Endothelial cell of umbilical vein (primary cell): ENCODE measurements at regions not wholly inside any gene's neighbourhood (a gene's known extent, or its start where the extent isn't known, plus 50 kb on each side); places are given as distances from the start of the nearest gene placed in this dataset.

Experiments used
- BruUV-seq: library from RNA; stranded (reverse); fragments of 400-500 nt; replicated peaks from 2 replicates; lab custom pipeline; 2021; lab: Mats Ljungman, UMichigan
- CTCF ChIA-PET: fragments of 300-600, 350-600 bp; sonication (Branson Sonifier 250); formaldehyde crosslinking; loops from one replicate; lab custom pipeline; 2021; ENCODE audit warnings: antibody characterized with exemption, inconsistent platforms; lab: Charles Lee
- POLR2A ChIA-PET: fragments of 300-600, 350-600 bp; sonication (Branson Sonifier 250); formaldehyde crosslinking; loops from one replicate; lab custom pipeline; 2021; ENCODE audit warnings: antibody characterized with exemption, inconsistent platforms; lab: Charles Lee
- DNase-seq: peaks from one replicate; pipeline ENCODE4 v3.0.0-alpha.2; 2011; ENCODE audit warnings: low read depth, low spot score
- FAIRE-seq: peaks from 2 replicates; lab custom pipeline; 2011; peaks lifted over from hg19 to GRCh38; lab: Jason Lieb, UNC
- H2AFZ ChIP-seq: 2 replicates; pipeline ENCODE4 v1.6.0; 2012; ENCODE audit warnings: low read depth, low read length, control low read depth, inconsistent platforms
- H3K27ac ChIP-seq: 2 replicates; pipeline ENCODE4 v1.5.1; 2011; ENCODE audit warnings: low read depth, mild to moderate bottlenecking, control low read depth, low read length, moderate library complexity; ENCODE audit not compliant: insufficient read depth
- H3K27me3 ChIP-seq, 2 experiments: 2 replicates each; pipeline versions ENCODE4 v1.6.0 to v1.6.1; 2011; ENCODE audit warnings: low read length in 2 of 2, mixed read lengths in 1 of 2; ENCODE audit not compliant: control insufficient read depth in 2 of 2, insufficient read depth in 2 of 2
- H3K36me3 ChIP-seq, 2 experiments: 2 replicates in 1 of 2; 3 replicates in 1 of 2; pipeline ENCODE4 v1.5.1; 2011; ENCODE audit warnings: low read length in 2 of 2, mild to moderate bottlenecking in 1 of 2, moderate library complexity in 1 of 2; ENCODE audit not compliant: control insufficient read depth in 2 of 2, insufficient read depth in 2 of 2; ENCODE audit errors: extremely low read depth in 1 of 2
- H3K4me1 ChIP-seq: 3 replicates; pipeline ENCODE4 v1.5.1; 2011; ENCODE audit warnings: mild to moderate bottlenecking, low read length; ENCODE audit not compliant: control insufficient read depth, insufficient read depth; ENCODE audit errors: extremely low read depth
- H3K4me2 ChIP-seq: 2 replicates; pipeline ENCODE4 v1.6.1; 2011; ENCODE audit warnings: low read length, control low read depth, mixed read lengths; ENCODE audit not compliant: insufficient read depth
- H3K4me3 ChIP-seq, 3 experiments: fragments of 200-600 bp in 1 of 3; sonication (generic), shearing (Covaris generic) in 1 of 3; replicated peaks in 1 of 3; 2 replicates each; pipeline ENCODE4 v1.5.1; 2011 to 2016; ENCODE audit warnings: control low read depth in 3 of 3, low read length in 3 of 3, mild to moderate bottlenecking in 2 of 3, inconsistent platforms in 1 of 3, low read depth in 1 of 3, moderate library complexity in 1 of 3; ENCODE audit not compliant: insufficient read depth in 1 of 3
- H3K79me2 ChIP-seq: 2 replicates; pipeline ENCODE4 v1.6.0; 2012; ENCODE audit warnings: low read length, inconsistent platforms; ENCODE audit not compliant: control insufficient read depth, insufficient read depth
- H3K9ac ChIP-seq: replicated peaks from 2 replicates; pipeline ENCODE3; 2011; ENCODE audit warnings: low read length, control low read depth; ENCODE audit not compliant: insufficient read depth; ENCODE audit errors: extremely low read depth
- H3K9me1 ChIP-seq: replicated peaks from 3 replicates; pipeline ENCODE4 v1.6.0; 2011; ENCODE audit warnings: mild to moderate bottlenecking, low read length; ENCODE audit not compliant: control insufficient read depth, insufficient read depth; ENCODE audit errors: extremely low read depth
- H3K9me3 ChIP-seq: replicated peaks from 2 replicates; pipeline ENCODE4 v1.5.1; 2012; ENCODE audit warnings: low read length, inconsistent platforms; ENCODE audit not compliant: control insufficient read depth, insufficient read depth
- H4K20me1 ChIP-seq: replicated peaks from 2 replicates; pipeline ENCODE3; 2011; ENCODE audit warnings: mild to moderate bottlenecking, low read length; ENCODE audit not compliant: control insufficient read depth, insufficient read depth; ENCODE audit errors: extremely low read depth
- CTCF ChIP-seq, 2 donors: IDR thresholded peaks; 1 replicate in 1 of 2; 2 replicates in 1 of 2; pipeline ENCODE4 v1.5.1; 2011; ENCODE audit warnings: low read length in 2 of 2, mild to moderate bottlenecking in 2 of 2, moderate library complexity in 2 of 2, control low read depth in 1 of 2, inconsistent platforms in 1 of 2, low read depth in 1 of 2; ENCODE audit not compliant: insufficient read depth in 1 of 2; ENCODE audit errors: extremely low read depth in 1 of 2
- EZH2 ChIP-seq: IDR thresholded peaks from 2 replicates; pipeline ENCODE4 v1.6.1; 2012; ENCODE audit warnings: borderline replicate concordance, low read depth, mild to moderate bottlenecking, moderate library complexity, low read length, inconsistent platforms; ENCODE audit not compliant: severe bottlenecking
- FOS ChIP-seq: IDR thresholded peaks from 2 replicates; pipeline ENCODE4 v1.6.1; 2011; ENCODE audit warnings: mild to moderate bottlenecking, low read length, moderate library complexity, borderline replicate concordance; ENCODE audit not compliant: insufficient read depth
- GATA2 ChIP-seq: IDR thresholded peaks from 2 replicates; pipeline ENCODE4 v1.7.0; 2011; ENCODE audit warnings: low read depth, mild to moderate bottlenecking, moderate library complexity, mixed read lengths, low read length; ENCODE audit not compliant: insufficient read length, insufficient read depth
- JUN ChIP-seq: IDR thresholded peaks from 2 replicates; pipeline ENCODE4 v1.6.1; 2011; ENCODE audit warnings: borderline replicate concordance, low read depth; ENCODE audit not compliant: insufficient read length, insufficient read depth
- MAX ChIP-seq: IDR thresholded peaks from 2 replicates; pipeline ENCODE4 v1.6.1; 2011; ENCODE audit not compliant: insufficient read depth, insufficient read length
- MYC ChIP-seq: IDR thresholded peaks from one replicate; pipeline ENCODE4 v1.6.1; 2011; ENCODE audit warnings: mild to moderate bottlenecking, low read depth, low read length
- POLR2A ChIP-seq: IDR thresholded peaks from 2 replicates; pipeline ENCODE4 v1.6.1; 2012; ENCODE audit warnings: low read depth, mild to moderate bottlenecking, control low read depth, low read length
- POLR2AphosphoS5 ChIP-seq: IDR thresholded peaks from 2 replicates; pipeline ENCODE4 v1.6.1; 2012; ENCODE audit warnings: low read depth, mild to moderate bottlenecking, control low read depth, low read length, moderate library complexity; ENCODE audit not compliant: insufficient read depth
- dilution Hi-C: fragments of 300-500 bp; cut with MboI; formaldehyde crosslinking; loops from one replicate; pipeline ENCODE4 v1.15.0; 2019; ENCODE audit warnings: low sequenced_read_pairs; ENCODE audit not compliant: extremely low pct_ligation_motif_present
- intact Hi-C: fragments of 100-400 bp; cut with micrococcal nuclease; formaldehyde crosslinking; loops from one replicate; pipeline ENCODE4 v1.10.0; 2022

GRCh38 chr1:168437821-168438220 lies 106.0 kb downstream of the XCL2 start:
- POLR2A ChIA-PET: no interaction called here
- Histone ChIP-seq H3K27me3 (no peaks in the 10 kb centered on the region), H3K9me1 (no peaks in the 10 kb centered on the region), H3K9ac (no peak overlapping the region), H3K4me1 (no peaks in the 10 kb centered on the region), H3K27ac (no peak overlapping the region), H2AFZ (no peak overlapping the region), H3K9me3 (no peaks in the 10 kb centered on the region), H3K36me3 (no peaks in the 10 kb centered on the region), H4K20me1 (no peaks in the 10 kb centered on the region), H3K79me2 (no peaks in the 10 kb centered on the region), H3K4me2 (no peak overlapping the region), H3K4me3 (no peak overlapping the region)
- CTCF ChIA-PET: interaction anchor here (1.1 kb wide), 2 partner anchors 53 to 95 kb away, joined by 3 read pairs; no protein-coding TSS in a partner anchor
- dilution Hi-C loops: no loop called here
- intact Hi-C loops: no loop called here
- BruUV-seq: no TSS peak
- TF ChIP-seq FOS (no peak), JUN (no peak), GATA2 (no peak), CTCF (IDR thresholded peaks at IDR 0.05; ENCODE audit: extremely low read depth in 1 of 2, insufficient read depth in 1 of 2, low read depth in 1 of 2, low read length in 2 of 2) (no peak), POLR2AphosphoS5 (no peak), POLR2A (no peak), MYC (no peak), EZH2 (no peak), MAX (no peak)
- no peak for DNase-seq
- FAIRE-seq: no peak
